BLaER1 treated with 17β-estradiol and CSF1 and Interleukin-3, amounts not matched to agents 10 nM and 100 nM (cell line): ENCODE measurements at regions not wholly inside any gene's neighbourhood (a gene's known extent, or its start where the extent isn't known, plus 50 kb on each side); places are given as distances from the start of the nearest gene placed in this dataset.

Source experiments
- H3K27ac ChIP-seq, 11 experiments: shearing (Covaris generic); formaldehyde crosslinking; 2 replicates each; pipeline ENCODE4 v1.8.1; 2022
- H3K27me3 ChIP-seq, 11 experiments: shearing (Covaris generic); formaldehyde crosslinking; 2 replicates each; pipeline ENCODE4 v1.8.1; 2022
- H3K36me3 ChIP-seq, 11 experiments: shearing (Covaris generic); formaldehyde crosslinking; 2 replicates each; pipeline ENCODE4 v1.8.1; 2022
- H3K4me1 ChIP-seq, 10 experiments: shearing (Covaris generic); formaldehyde crosslinking; 2 replicates each; pipeline ENCODE4 v1.8.1; 2022
- H3K4me2 ChIP-seq, 11 experiments: shearing (Covaris generic); formaldehyde crosslinking; 2 replicates each; pipeline ENCODE4 v1.8.1; 2022
- H3K4me3 ChIP-seq, 10 experiments: shearing (Covaris generic); formaldehyde crosslinking; 2 replicates each; pipeline ENCODE4 v1.8.1; 2022
- H3K9ac ChIP-seq, 11 experiments: shearing (Covaris generic); formaldehyde crosslinking; 2 replicates each; pipeline ENCODE4 v1.8.1; 2022
- H3K9me3 ChIP-seq, 11 experiments: shearing (Covaris generic); formaldehyde crosslinking; replicated peaks in 1 of 11; 2 replicates each; pipeline ENCODE4 v1.8.1; 2022
- H4K20me1 ChIP-seq, 11 experiments: shearing (Covaris generic); formaldehyde crosslinking; 2 replicates each; pipeline ENCODE4 v1.8.1; 2022
- Cebpa-rat ChIP-seq, 11 experiments: shearing (Covaris generic); IDR thresholded peaks; 2 replicates each; pipeline ENCODE4 v1.8.1; 2022

DNA sequence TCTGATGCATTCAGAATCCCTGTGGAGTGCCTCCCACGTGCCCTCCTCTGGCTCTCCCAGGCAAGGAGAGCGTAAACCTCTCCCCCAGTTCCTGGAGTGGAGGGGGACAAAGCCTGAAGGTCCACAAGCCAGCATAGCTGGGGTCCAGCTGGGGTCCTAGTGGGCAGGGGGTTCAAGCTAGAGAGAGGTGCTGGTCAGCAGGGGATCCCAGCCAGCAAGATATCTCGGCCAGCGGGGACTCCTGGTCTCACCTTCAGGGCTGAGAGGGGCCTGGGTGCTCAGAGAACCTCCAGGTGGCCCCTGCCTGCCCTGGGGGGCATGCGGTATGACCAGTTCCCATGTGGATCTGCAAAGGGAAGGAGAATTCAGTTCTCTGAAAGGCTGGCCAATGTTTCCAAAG is 413.7 kb downstream of the TCERG1L start:
- Histone ChIP-seq H3K27ac (no peak overlapping the region), H3K4me1 (peaks cover 0 to 43% (median 24%) of the 10 kb centered on the region in 10 experiments; a peak in 13 of 20 replicates), H3K9ac (no peak overlapping the region), H3K9me3 (no peaks in the 10 kb centered on the region), H3K4me3 (no peak overlapping the region), H3K4me2 (no peak overlapping the region), H4K20me1 (peaks cover 0 to 3% (median 0%) of the 10 kb centered on the region in 11 experiments; a peak in 1 of 22 replicates), H3K36me3 (no peaks in the 10 kb centered on the region), H3K27me3 (no peaks in the 10 kb centered on the region)
- no peak for TF ChIP-seq Cebpa-rat (IDR thresholded peaks at IDR 0.05)

GRCh38 chr10:130898381-130898780 is 413.1 kb downstream of the TCERG1L start:
- Histone ChIP-seq H3K9me3 (no peaks in the 10 kb centered on the region), H3K4me1 (peaks cover 0 to 43% (median 24%) of the 10 kb centered on the region in 10 experiments; a peak in 13 of 20 replicates), H3K36me3 (no peaks in the 10 kb centered on the region), H4K20me1 (peaks cover 0 to 3% (median 0%) of the 10 kb centered on the region in 11 experiments; a peak in 2 of 22 replicates), H3K27me3 (no peaks in the 10 kb centered on the region), H3K4me3 (no peak overlapping the region), H3K4me2 (0 out of 22 replicates have a peak overlapping the region, but pooled peaks of 1 of the 11 experiments have one; percentile 41), H3K9ac (no peak overlapping the region), H3K27ac (no peak overlapping the region)
- TF ChIP-seq Cebpa-rat (IDR thresholded peaks at IDR 0.05): no peak

GRCh38 chr10:130899856-130900255 is 411.7 kb downstream of the TCERG1L start:
- no peaks in the 10 kb centered on the region for H3K9me3 ChIP-seq
- no peak for TF ChIP-seq Cebpa-rat (IDR thresholded peaks at IDR 0.05)

GRCh38 chr10:130900441-130901160 is 410.9 kb downstream of the TCERG1L start:
- no peak overlapping the region for H3K4me3 ChIP-seq
- H3K9me3 ChIP-seq: no peaks in the 10 kb centered on the region
- H3K4me2 ChIP-seq: peak overlapping the region in 2 of 11 experiments; percentile 36 to 42; a peak in 2 of 22 replicates
- peaks cover 0 to 21% (median 8%) of the 10 kb centered on the region in 10 experiments; a peak in 12 of 20 replicates for H3K4me1 ChIP-seq
- H3K9ac ChIP-seq: no peak overlapping the region
- TF ChIP-seq Cebpa-rat (IDR thresholded peaks at IDR 0.05): no peak
- no peaks in the 10 kb centered on the region for H3K36me3 ChIP-seq
- H3K27ac ChIP-seq: no peak overlapping the region
- H3K27me3 ChIP-seq: no peaks in the 10 kb centered on the region
- H4K20me1 ChIP-seq: peaks cover 0 to 3% (median 0%) of the 10 kb centered on the region in 11 experiments; a peak in 2 of 22 replicates

More at GRCh38 chr10:130899856-130900255, 411.7 kb downstream of the TCERG1L start:
- H3K9ac ChIP-seq: no peak overlapping the region
- H3K4me3 ChIP-seq: no peak overlapping the region
- H3K4me1 ChIP-seq: peaks cover 0 to 28% (median 16%) of the 10 kb centered on the region in 10 experiments; a peak in 13 of 20 replicates
- H4K20me1 ChIP-seq: peaks cover 0 to 3% (median 0%) of the 10 kb centered on the region in 11 experiments; a peak in 2 of 22 replicates
- H3K36me3 ChIP-seq: no peaks in the 10 kb centered on the region
- H3K27ac ChIP-seq: no peak overlapping the region
- no peak overlapping the region for H3K4me2 ChIP-seq
- no peaks in the 10 kb centered on the region for H3K27me3 ChIP-seq

GRCh38 chr10:130901311-130902165 is 410.0 kb downstream of the TCERG1L start:
- H3K4me3 ChIP-seq: no peak overlapping the region
- peaks cover 0 to 16% (median 6%) of the 10 kb centered on the region in 10 experiments; a peak in 11 of 20 replicates for H3K4me1 ChIP-seq
- no peaks in the 10 kb centered on the region for H3K9me3 ChIP-seq
- H3K27ac ChIP-seq: no peak overlapping the region
- H3K36me3 ChIP-seq: no peaks in the 10 kb centered on the region
- no peak for TF ChIP-seq Cebpa-rat (IDR thresholded peaks at IDR 0.05)
- H3K9ac ChIP-seq: no peak overlapping the region
- no peaks in the 10 kb centered on the region for H3K27me3 ChIP-seq
- H3K4me2 ChIP-seq: peak overlapping the region in 7 of 11 experiments; percentile 1 to 55 (median 36); a peak in 11 of 22 replicates
- H4K20me1 ChIP-seq: peaks cover 0 to 3% (median 0%) of the 10 kb centered on the region in 11 experiments; a peak in 1 of 22 replicates

- H3K36me3 ChIP-seq: no peaks in the 10 kb centered on the region
- no peak overlapping the region for H3K9ac ChIP-seq
- H3K27me3 ChIP-seq: no peaks in the 10 kb centered on the region
- H3K4me2 ChIP-seq: no peak overlapping the region
- no peak overlapping the region for H3K27ac ChIP-seq
- H3K4me1 ChIP-seq: peaks cover 0 to 16% (median 6%) of the 10 kb centered on the region in 10 experiments; a peak in 11 of 20 replicates
- H3K4me3 ChIP-seq: no peak overlapping the region
- peaks cover 0 to 3% (median 0%) of the 10 kb centered on the region in 11 experiments; a peak in 1 of 22 replicates for H4K20me1 ChIP-seq
- H3K9me3 ChIP-seq: no peaks in the 10 kb centered on the region
- TF ChIP-seq Cebpa-rat (IDR thresholded peaks at IDR 0.05): no peak
Observed at GRCh38 chr10:130902471-130902870, 409.1 kb downstream of the TCERG1L start.

DNA sequence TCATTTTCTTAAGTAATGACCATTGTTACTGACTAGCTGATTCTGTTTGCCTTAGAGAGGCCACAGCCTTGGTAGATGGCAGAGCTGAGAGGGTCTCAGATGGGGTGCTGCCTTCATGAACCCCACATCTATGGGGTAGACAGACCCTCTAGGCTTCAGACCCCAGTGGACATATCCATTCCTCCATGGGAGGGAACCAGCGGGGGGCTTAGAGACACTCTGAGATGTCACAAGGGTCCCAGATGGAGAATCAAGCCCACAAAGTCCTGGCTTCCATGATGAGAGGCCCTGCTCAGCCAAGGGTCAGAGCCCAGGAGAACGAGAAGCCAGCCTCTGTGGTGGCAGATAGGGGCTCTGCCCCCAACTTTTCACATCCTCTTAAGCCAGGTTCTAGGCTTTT is 408.6 kb downstream of the TCERG1L start:
- TF ChIP-seq Cebpa-rat (IDR thresholded peaks at IDR 0.05): no peak
- no peaks in the 10 kb centered on the region for H3K9me3 ChIP-seq
- no peak overlapping the region for H3K4me2 ChIP-seq

GRCh38 chr10:130904676-130905075 is 406.8 kb downstream of the TCERG1L start:
- Histone ChIP-seq H3K9ac (no peak overlapping the region), H3K4me1 (peaks cover 0 to 16% (median 6%) of the 10 kb centered on the region in 10 experiments; a peak in 11 of 20 replicates), H3K27me3 (no peaks in the 10 kb centered on the region), H3K27ac (no peak overlapping the region), H3K4me3 (no peak overlapping the region), H3K9me3 (no peaks in the 10 kb centered on the region), H3K4me2 (no peak overlapping the region), H4K20me1 (no peaks in the 10 kb centered on the region; a peak in 1 of 22 replicates), H3K36me3 (no peaks in the 10 kb centered on the region)
- TF ChIP-seq Cebpa-rat (IDR thresholded peaks at IDR 0.05): no peak

More for the DNA sequence above, 408.6 kb downstream of the TCERG1L start:
- Histone ChIP-seq H3K36me3 (no peaks in the 10 kb centered on the region), H3K27ac (no peak overlapping the region), H3K4me3 (no peak overlapping the region), H3K4me1 (peaks cover 0 to 16% (median 6%) of the 10 kb centered on the region in 10 experiments; a peak in 11 of 20 replicates), H3K27me3 (no peaks in the 10 kb centered on the region), H4K20me1 (peaks cover 0 to under 1% (median 0%) of the 10 kb centered on the region in 11 experiments; a peak in 1 of 22 replicates), H3K9ac (no peak overlapping the region)

GRCh38 chr10:130905386-130905785 is 406.1 kb downstream of the TCERG1L start:
- no peak overlapping the region for H3K4me2 ChIP-seq
- H3K36me3 ChIP-seq: no peaks in the 10 kb centered on the region
- no peak overlapping the region for H3K9ac ChIP-seq
- no peaks in the 10 kb centered on the region; a peak in 1 of 22 replicates for H4K20me1 ChIP-seq
- no peak for TF ChIP-seq Cebpa-rat (IDR thresholded peaks at IDR 0.05)
- no peaks in the 10 kb centered on the region for H3K27me3 ChIP-seq
- H3K9me3 ChIP-seq: no peaks in the 10 kb centered on the region
- H3K27ac ChIP-seq: no peak overlapping the region
- peaks cover 0 to 19% (median 9%) of the 10 kb centered on the region in 10 experiments; a peak in 13 of 20 replicates for H3K4me1 ChIP-seq
- H3K4me3 ChIP-seq: no peak overlapping the region
